SK-N-SH (cell line): ENCODE measurements at regions not wholly inside any gene's neighbourhood (a gene's known extent, or its start where the extent isn't known, plus 50 kb on each side); places are given as distances from the start of the nearest gene placed in this dataset.

Source experiments
- CTCF ChIA-PET: fragments of 300-600, 350-600 bp; formaldehyde crosslinking; extraction: SDS; loops from one replicate; lab custom pipeline; 2021; lab: Yijun Ruan, JAX
- POLR2A ChIA-PET: fragments of 350-600 bp; sonication (Branson Sonifier 250); formaldehyde crosslinking; extraction: SDS; loops from one replicate; lab custom pipeline; 2020; ENCODE audit warnings: antibody characterized with exemption, inconsistent platforms; lab: Yijun Ruan, JAX
- DNase-seq: peaks from one replicate; pipeline ENCODE4 v3.0.0; 2012
- H2AFZ ChIP-seq: fragments of 200-600 bp; sonication (generic); 2 replicates; pipeline ENCODE4 v1.8.1; 2016; ENCODE audit warnings: antibody characterized with exemption, mild to moderate bottlenecking, low read depth
- H3F3A ChIP-seq: fragments of 200-600 bp; sonication (generic); replicated peaks from 2 replicates; pipeline ENCODE3; 2016; ENCODE audit warnings: antibody characterized with exemption, mild to moderate bottlenecking; ENCODE audit not compliant: insufficient read depth
- H3K27ac ChIP-seq, 2 experiments: fragments of 200-500 bp in 1 of 2; fragments of 200-600 bp in 1 of 2; sonication (Bioruptor generic) in 1 of 2; sonication (generic), shearing (Covaris generic) in 1 of 2; 2 replicates each; pipeline versions ENCODE4 v1.5.1 to v1.6.1; 2014 to 2016; ENCODE audit warnings: low read depth in 2 of 2, inconsistent platforms in 1 of 2, low read length in 1 of 2, mild to moderate bottlenecking in 1 of 2, mixed read lengths in 1 of 2
- H3K27me3 ChIP-seq: fragments of 200-600 bp; sonication (generic), shearing (Covaris generic); 2 replicates; pipeline ENCODE4 v1.6.1; 2016; ENCODE audit warnings: mixed run types; ENCODE audit not compliant: insufficient read depth
- H3K36me3 ChIP-seq, 2 experiments: fragments of 200-500 bp in 1 of 2; fragments of 200-600 bp in 1 of 2; sonication (Bioruptor generic) in 1 of 2; sonication (generic) in 1 of 2; replicated peaks in 1 of 2; 2 replicates each; pipeline versions ENCODE3 to v1.5.1; 2014 to 2016; ENCODE audit warnings: low read length in 1 of 2, mild to moderate bottlenecking in 1 of 2; ENCODE audit not compliant: insufficient read depth in 2 of 2, control insufficient read depth in 1 of 2
- H3K4me1 ChIP-seq, 2 experiments: fragments of 200-500 bp in 1 of 2; fragments of 200-600 bp in 1 of 2; sonication (Bioruptor generic) in 1 of 2; sonication (generic), shearing (Covaris generic) in 1 of 2; 2 replicates each; pipeline versions ENCODE4 v1.5.1 to v1.6.1; 2014 to 2016; ENCODE audit warnings: low read depth in 1 of 2, low read length in 1 of 2, mixed run types in 1 of 2; ENCODE audit not compliant: insufficient read depth in 2 of 2, control insufficient read depth in 1 of 2
- H3K4me2 ChIP-seq: fragments of 200-600 bp; sonication (generic), shearing (Covaris generic); 2 replicates; pipeline ENCODE4 v1.6.1; 2017; ENCODE audit warnings: mixed run types
- H3K4me3 ChIP-seq, 2 experiments: fragments of 200-500 bp in 1 of 2; fragments of 200-600 bp in 1 of 2; sonication (Bioruptor generic) in 1 of 2; sonication (generic), shearing (Covaris generic) in 1 of 2; 2 replicates each; pipeline versions ENCODE4 v1.5.1 to v1.8.1; 2014 to 2016; ENCODE audit warnings: low read depth in 2 of 2, inconsistent platforms in 1 of 2, low read length in 1 of 2, mild to moderate bottlenecking in 1 of 2, mixed read lengths in 1 of 2, moderate library complexity in 1 of 2
- H3K79me2 ChIP-seq: fragments of 200-600 bp; sonication (generic); 2 replicates; pipeline ENCODE4 v1.8.1; 2017; ENCODE audit warnings: mild to moderate bottlenecking; ENCODE audit not compliant: insufficient read depth
- H3K9ac ChIP-seq: fragments of 200-600 bp; sonication (generic); 2 replicates; pipeline ENCODE4 v1.6.1; 2017; ENCODE audit warnings: mixed run types
- H3K9me2 ChIP-seq: fragments of 200-600 bp; sonication (generic); 2 replicates; pipeline ENCODE4 v1.6.1; 2017; ENCODE audit warnings: mixed run types
- H3K9me3 ChIP-seq: fragments of 200-600 bp; sonication (generic); 2 replicates; pipeline ENCODE4 v1.6.1; 2017; ENCODE audit warnings: mixed run types, mild to moderate bottlenecking, moderate library complexity
- H4K20me1 ChIP-seq: fragments of 200-600 bp; sonication (generic); 2 replicates; pipeline ENCODE4 v1.6.1; 2017; ENCODE audit warnings: mild to moderate bottlenecking, mixed run types; ENCODE audit not compliant: insufficient read depth
- EP300 ChIP-seq, 2 experiments: IDR thresholded peaks; 2 replicates each; pipeline versions ENCODE4 v1.4.0 to v1.6.1; 2012; ENCODE audit warnings: borderline replicate concordance in 1 of 2, low read depth in 1 of 2, low read length in 1 of 2
- EZH2phosphoT487 ChIP-seq: fragments of 200-600 bp; sonication (generic); IDR thresholded peaks from 2 replicates; pipeline ENCODE4 v1.6.1; 2017; ENCODE audit warnings: low read depth, mixed run types, mild to moderate bottlenecking, antibody characterized with exemption, moderate library complexity, borderline replicate concordance
- GABPA ChIP-seq: IDR thresholded peaks from 2 replicates; pipeline ENCODE4 v1.4.0; 2012; ENCODE audit warnings: low read depth, mild to moderate bottlenecking
- GATA2 ChIP-seq: sonication (generic); formaldehyde crosslinking; IDR thresholded peaks from 2 replicates; pipeline ENCODE4 v1.5.0; 2020; ENCODE audit warnings: mild to moderate bottlenecking, missing genetic modification reagents
- JUND ChIP-seq: IDR thresholded peaks from 2 replicates; pipeline ENCODE4 v1.4.0; 2012
- MXI1 ChIP-seq: IDR thresholded peaks from 2 replicates; pipeline ENCODE4 v1.6.1; 2012; ENCODE audit warnings: mild to moderate bottlenecking, low read depth, low read length, improper control_type of control experiment
- NFIC ChIP-seq: IDR thresholded peaks from 2 replicates; pipeline ENCODE4 v1.4.0; 2012; ENCODE audit warnings: borderline replicate concordance
- NRF1 ChIP-seq: IDR thresholded peaks from 2 replicates; pipeline ENCODE4 v1.6.1; 2012; ENCODE audit warnings: low read depth, mild to moderate bottlenecking, low read length
- POLR2AphosphoS5 ChIP-seq: IDR thresholded peaks from 2 replicates; pipeline ENCODE4 v1.6.1; 2012; ENCODE audit warnings: low read depth, low read length
- RAD21 ChIP-seq: IDR thresholded peaks from 2 replicates; pipeline ENCODE4 v1.6.1; 2012; ENCODE audit warnings: mild to moderate bottlenecking, low read length
- RCOR1 ChIP-seq: fragments of 150-350 bp; IDR thresholded peaks from 2 replicates; pipeline ENCODE4 v1.6.1; 2017; ENCODE audit warnings: antibody characterized with exemption, low read length
- RFX5 ChIP-seq: IDR thresholded peaks from 2 replicates; pipeline ENCODE4 v1.6.1; 2012; ENCODE audit warnings: mild to moderate bottlenecking, improper control_type of control experiment, low read length
- TAF1 ChIP-seq: IDR thresholded peaks from 2 replicates; pipeline ENCODE4 v1.6.1; 2012; ENCODE audit warnings: low read depth, mild to moderate bottlenecking, low read length, moderate library complexity, borderline replicate concordance
- YY1 ChIP-seq: IDR thresholded peaks from 2 replicates; pipeline ENCODE4 v1.4.0; 2012; ENCODE audit warnings: low read depth, mild to moderate bottlenecking
- WGBS: methylation state at CpG from one replicate; pipeline ENCODE4 v1.1.6; 2017; ENCODE audit warnings: low lambda C conversion rate; 5-methylcytosine and 5-hydroxymethylcytosine counted together
- TF ChIP-seq, protein P1 (sequence below): fragments of 200-600 bp; sonication (generic); IDR thresholded peaks from 2 replicates; pipeline ENCODE4 v1.6.1; 2017; ENCODE audit warnings: antibody characterized with exemption, mild to moderate bottlenecking, moderate library complexity
- TF ChIP-seq, protein P2 (sequence below): IDR thresholded peaks from 2 replicates; pipeline ENCODE4; 2012
- TF ChIP-seq, protein P3 (sequence below): fragments of 150-350 bp; IDR thresholded peaks from 2 replicates; pipeline ENCODE4 v1.6.1; 2016; ENCODE audit warnings: mild to moderate bottlenecking, low read depth, low read length

DNA sequence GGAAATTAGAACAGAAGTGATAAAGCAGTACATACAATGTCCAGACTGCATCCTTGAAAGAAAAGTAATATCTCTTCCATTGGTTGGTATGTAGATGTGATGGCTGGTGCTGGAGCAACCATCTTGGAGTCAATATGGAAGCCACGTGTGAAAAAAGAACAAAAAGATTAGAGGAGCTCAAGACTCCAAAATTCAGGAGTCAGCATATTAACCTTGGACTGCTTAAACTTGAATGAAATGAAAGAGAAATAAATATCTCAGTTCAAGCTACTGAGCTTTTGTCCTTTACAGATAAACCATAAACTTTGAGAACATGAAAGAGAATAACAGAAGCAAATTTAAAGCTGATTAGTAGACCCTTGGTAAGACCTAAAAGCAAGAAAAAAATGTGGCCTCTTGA, 197.9 kb downstream of the HS3ST3B1 start:
- ChIA-PET CTCF (no interaction called here), POLR2A (no interaction called here)
- Histone ChIP-seq H3K9me2 (no peaks in the 10 kb centered on the region), H3F3A (no peaks in the 10 kb centered on the region), H3K79me2 (no peaks in the 10 kb centered on the region), H3K27me3 (no peaks in the 10 kb centered on the region), H2AFZ (no peak overlapping the region), H4K20me1 (no peaks in the 10 kb centered on the region), H3K27ac (no peak overlapping the region), H3K9me3 (no peaks in the 10 kb centered on the region), H3K4me3 (no peak overlapping the region), H3K4me2 (no peak overlapping the region), H3K4me1 (no peaks in the 10 kb centered on the region), H3K36me3 (no peaks in the 10 kb centered on the region), H3K9ac (no peak overlapping the region)
- 3% methylated on average over 1 of the region's 1 CpG for WGBS
- TF ChIP-seq JUND = no peak
- no peak for DNase-seq

DNA sequence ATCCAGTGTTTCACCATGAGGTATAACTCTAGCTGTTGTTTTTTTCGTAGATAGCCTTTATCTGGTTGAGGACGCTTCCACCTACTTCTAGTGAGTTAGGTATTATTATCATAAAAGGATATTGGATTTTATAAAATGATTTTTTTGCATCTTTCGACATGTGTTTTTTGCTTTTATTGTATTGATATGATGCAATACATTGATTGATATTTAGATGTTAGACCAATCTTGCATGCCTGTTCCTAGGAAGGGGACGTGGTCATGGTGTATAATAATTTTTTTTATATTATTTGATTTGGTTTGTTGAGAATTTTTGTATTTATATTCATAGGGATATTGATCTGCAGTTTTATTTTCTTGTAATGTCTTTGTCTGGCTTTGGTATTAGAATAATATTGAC, 193.3 kb downstream of the HS3ST3B1 start:
- Histone ChIP-seq H3K27ac (no peak overlapping the region), H3F3A (no peaks in the 10 kb centered on the region), H3K9ac (no peak overlapping the region), H3K36me3 (no peaks in the 10 kb centered on the region)
- TF ChIP-seq, protein P1, sequence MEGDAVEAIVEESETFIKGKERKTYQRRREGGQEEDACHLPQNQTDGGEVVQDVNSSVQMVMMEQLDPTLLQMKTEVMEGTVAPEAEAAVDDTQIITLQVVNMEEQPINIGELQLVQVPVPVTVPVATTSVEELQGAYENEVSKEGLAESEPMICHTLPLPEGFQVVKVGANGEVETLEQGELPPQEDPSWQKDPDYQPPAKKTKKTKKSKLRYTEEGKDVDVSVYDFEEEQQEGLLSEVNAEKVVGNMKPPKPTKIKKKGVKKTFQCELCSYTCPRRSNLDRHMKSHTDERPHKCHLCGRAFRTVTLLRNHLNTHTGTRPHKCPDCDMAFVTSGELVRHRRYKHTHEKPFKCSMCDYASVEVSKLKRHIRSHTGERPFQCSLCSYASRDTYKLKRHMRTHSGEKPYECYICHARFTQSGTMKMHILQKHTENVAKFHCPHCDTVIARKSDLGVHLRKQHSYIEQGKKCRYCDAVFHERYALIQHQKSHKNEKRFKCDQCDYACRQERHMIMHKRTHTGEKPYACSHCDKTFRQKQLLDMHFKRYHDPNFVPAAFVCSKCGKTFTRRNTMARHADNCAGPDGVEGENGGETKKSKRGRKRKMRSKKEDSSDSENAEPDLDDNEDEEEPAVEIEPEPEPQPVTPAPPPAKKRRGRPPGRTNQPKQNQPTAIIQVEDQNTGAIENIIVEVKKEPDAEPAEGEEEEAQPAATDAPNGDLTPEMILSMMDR = no peak
- TF ChIP-seq, protein P2, sequence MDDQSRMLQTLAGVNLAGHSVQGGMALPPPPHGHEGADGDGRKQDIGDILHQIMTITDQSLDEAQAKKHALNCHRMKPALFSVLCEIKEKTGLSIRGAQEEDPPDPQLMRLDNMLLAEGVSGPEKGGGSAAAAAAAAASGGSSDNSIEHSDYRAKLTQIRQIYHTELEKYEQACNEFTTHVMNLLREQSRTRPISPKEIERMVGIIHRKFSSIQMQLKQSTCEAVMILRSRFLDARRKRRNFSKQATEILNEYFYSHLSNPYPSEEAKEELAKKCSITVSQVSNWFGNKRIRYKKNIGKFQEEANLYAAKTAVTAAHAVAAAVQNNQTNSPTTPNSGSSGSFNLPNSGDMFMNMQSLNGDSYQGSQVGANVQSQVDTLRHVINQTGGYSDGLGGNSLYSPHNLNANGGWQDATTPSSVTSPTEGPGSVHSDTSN = no peak
- TF ChIP-seq YY1 (no peak), RCOR1 (no peak), MXI1 (no peak), GABPA (no peak), GATA2 (no peak), NFIC (no peak), RAD21 (no peak), TAF1 (no peak), POLR2AphosphoS5 (no peak), EZH2phosphoT487 (no peak), RFX5 (no peak), EP300 (IDR thresholded peaks at IDR 0.05; ENCODE audit: borderline replicate concordance in 1 of 2, low read depth in 1 of 2, low read length in 1 of 2) (no peak), NRF1 (no peak)
- TF ChIP-seq, protein P3, sequence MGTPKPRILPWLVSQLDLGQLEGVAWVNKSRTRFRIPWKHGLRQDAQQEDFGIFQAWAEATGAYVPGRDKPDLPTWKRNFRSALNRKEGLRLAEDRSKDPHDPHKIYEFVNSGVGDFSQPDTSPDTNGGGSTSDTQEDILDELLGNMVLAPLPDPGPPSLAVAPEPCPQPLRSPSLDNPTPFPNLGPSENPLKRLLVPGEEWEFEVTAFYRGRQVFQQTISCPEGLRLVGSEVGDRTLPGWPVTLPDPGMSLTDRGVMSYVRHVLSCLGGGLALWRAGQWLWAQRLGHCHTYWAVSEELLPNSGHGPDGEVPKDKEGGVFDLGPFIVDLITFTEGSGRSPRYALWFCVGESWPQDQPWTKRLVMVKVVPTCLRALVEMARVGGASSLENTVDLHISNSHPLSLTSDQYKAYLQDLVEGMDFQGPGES = no peak
- TF ChIP-seq, all 33 proteins: peak for 0
- H3K4me3 ChIP-seq = no peak overlapping the region
- no peaks in the 10 kb centered on the region for H3K27me3 ChIP-seq
- H3K4me2 ChIP-seq = no peak overlapping the region
- no peaks in the 10 kb centered on the region for H4K20me1 ChIP-seq
- 2% methylated on average over 4 of the region's 4 CpGs for WGBS
- no peak for DNase-seq
- no peaks in the 10 kb centered on the region for H3K9me3 ChIP-seq
- H3K79me2 ChIP-seq = no peaks in the 10 kb centered on the region
- ChIA-PET POLR2A (no interaction called here), CTCF (no interaction called here)
- no peaks in the 10 kb centered on the region for H3K4me1 ChIP-seq
- no peak overlapping the region for H2AFZ ChIP-seq
- H3K9me2 ChIP-seq = no peaks in the 10 kb centered on the region
